Neural cell (in vitro differentiated cells): ENCODE measurements at regions not wholly inside any gene's neighbourhood (a gene's known extent, or its start where the extent isn't known, plus 50 kb on each side); places are given as distances from the start of the nearest gene placed in this dataset.

Experiments used
- H2AFZ ChIP-seq: fragments of 200-600, 300-800 bp; sonication (generic), shearing (Covaris generic); 2 replicates; pipeline ENCODE4 v1.6.0; 2014; ENCODE audit warnings: low read depth, mild to moderate bottlenecking, antibody characterized with exemption, low read length, moderate library complexity
- H3F3A ChIP-seq: fragments of 200-600 bp; shearing (Covaris generic); 2 replicates; pipeline ENCODE4 v1.6.1; 2016; ENCODE audit warnings: mild to moderate bottlenecking, moderate library complexity, mixed read lengths, antibody characterized with exemption, low read length; ENCODE audit not compliant: insufficient read depth, poor library complexity, severe bottlenecking
- H3K27ac ChIP-seq: fragments of 200-600, 300-800 bp; sonication (generic), shearing (Covaris generic); 2 replicates; pipeline ENCODE4 v1.5.1; 2014; ENCODE audit warnings: mild to moderate bottlenecking, low read length, moderate library complexity
- H3K27me3 ChIP-seq: fragments of 300-800, 200-600 bp; sonication (generic), shearing (Covaris generic); 2 replicates; pipeline ENCODE4 v1.6.0; 2014; ENCODE audit warnings: mild to moderate bottlenecking, low read depth, low read length, moderate library complexity; ENCODE audit not compliant: insufficient read depth
- H3K36me3 ChIP-seq: fragments of 300-800, 200-600 bp; sonication (generic), shearing (Covaris generic); 2 replicates; pipeline ENCODE4 v1.5.1; 2014; ENCODE audit warnings: mild to moderate bottlenecking, antibody characterized with exemption, low read length, moderate library complexity; ENCODE audit not compliant: insufficient read depth
- H3K4me2 ChIP-seq: fragments of 300-800, 200-600 bp; sonication (generic), shearing (Covaris generic); 2 replicates; pipeline ENCODE4 v1.6.0; 2014; ENCODE audit warnings: mild to moderate bottlenecking, low read length
- H3K4me3 ChIP-seq: fragments of 300-800, 200-600 bp; sonication (generic), shearing (Covaris generic); 2 replicates; pipeline ENCODE4 v1.5.1; 2014; ENCODE audit warnings: mild to moderate bottlenecking, low read length, moderate library complexity
- H3K79me2 ChIP-seq: fragments of 200-600 bp; shearing (Covaris generic); replicated peaks from 2 replicates; pipeline ENCODE4 v1.6.0; 2014; ENCODE audit warnings: mild to moderate bottlenecking, low read length, moderate library complexity; ENCODE audit not compliant: insufficient read depth
- H3K9ac ChIP-seq: fragments of 300-800, 200-600 bp; sonication (generic), shearing (Covaris generic); 2 replicates; pipeline ENCODE4 v1.6.1; 2016; ENCODE audit warnings: mild to moderate bottlenecking, low read length, mixed read lengths
- H3K9me2 ChIP-seq: fragments of 200-600 bp; shearing (Covaris generic); 2 replicates; pipeline ENCODE4 v1.6.1; 2016; ENCODE audit warnings: mild to moderate bottlenecking, low read length, mixed read lengths; ENCODE audit not compliant: insufficient read depth
- H3K9me3 ChIP-seq: fragments of 200-600, 300-800 bp; sonication (generic), shearing (Covaris generic); 2 replicates; pipeline ENCODE4 v1.6.1; 2016; ENCODE audit warnings: mild to moderate bottlenecking, mixed run types, low read length, moderate library complexity, mixed read lengths
- H4K20me1 ChIP-seq: fragments of 200-600 bp; shearing (Covaris generic); 2 replicates; pipeline ENCODE4 v1.6.1; 2016; ENCODE audit warnings: mild to moderate bottlenecking, mixed run types; ENCODE audit not compliant: insufficient read depth
- EP300 ChIP-seq: fragments of 450-650 bp; conservative IDR thresholded peaks from 2 replicates; pipeline ENCODE4 v1.6.1; 2014; ENCODE audit warnings: antibody characterized with exemption, mild to moderate bottlenecking, moderate library complexity; ENCODE audit not compliant: poor library complexity, severe bottlenecking
- EZH2 ChIP-seq: fragments of 200-600, 300-800 bp; shearing (Covaris generic), sonication (generic); IDR thresholded peaks from 2 replicates; pipeline ENCODE4 v1.6.1; 2014; ENCODE audit warnings: antibody characterized with exemption, low read length, borderline replicate concordance, mild to moderate bottlenecking; ENCODE audit not compliant: insufficient read depth, poor library complexity, severe bottlenecking
- MXI1 ChIP-seq: fragments of 450-650 bp; conservative IDR thresholded peaks from 2 replicates; pipeline ENCODE4 v1.6.1; 2014; ENCODE audit warnings: antibody characterized with exemption, mild to moderate bottlenecking; ENCODE audit not compliant: poor library complexity, severe bottlenecking
- POLR2AphosphoS5 ChIP-seq: IDR thresholded peaks from 2 replicates; pipeline ENCODE4 v1.6.1; 2012
- RAD21 ChIP-seq: fragments of 450-650 bp; conservative IDR thresholded peaks from 2 replicates; pipeline ENCODE4 v1.6.1; 2014; ENCODE audit warnings: antibody characterized with exemption, mild to moderate bottlenecking, moderate library complexity
- SMC3 ChIP-seq: fragments of 450-650 bp; conservative IDR thresholded peaks from 2 replicates; pipeline ENCODE4 v1.6.1; 2014; ENCODE audit warnings: antibody characterized with exemption, mild to moderate bottlenecking, moderate library complexity; ENCODE audit not compliant: poor library complexity
- TAF1 ChIP-seq: IDR thresholded peaks from 2 replicates; pipeline ENCODE4 v1.6.1; 2012; ENCODE audit warnings: low read depth
- TF ChIP-seq, protein P1 (sequence below): fragments of 450-650 bp; IDR thresholded peaks from 2 replicates; pipeline ENCODE4 v1.5.1; 2014; ENCODE audit warnings: antibody characterized with exemption, mild to moderate bottlenecking, moderate library complexity; ENCODE audit not compliant: poor library complexity, severe bottlenecking
- TF ChIP-seq, protein P2 (sequence below): IDR thresholded peaks from 2 replicates; pipeline ENCODE4 v1.6.1; 2012; ENCODE audit warnings: borderline replicate concordance

DNA sequence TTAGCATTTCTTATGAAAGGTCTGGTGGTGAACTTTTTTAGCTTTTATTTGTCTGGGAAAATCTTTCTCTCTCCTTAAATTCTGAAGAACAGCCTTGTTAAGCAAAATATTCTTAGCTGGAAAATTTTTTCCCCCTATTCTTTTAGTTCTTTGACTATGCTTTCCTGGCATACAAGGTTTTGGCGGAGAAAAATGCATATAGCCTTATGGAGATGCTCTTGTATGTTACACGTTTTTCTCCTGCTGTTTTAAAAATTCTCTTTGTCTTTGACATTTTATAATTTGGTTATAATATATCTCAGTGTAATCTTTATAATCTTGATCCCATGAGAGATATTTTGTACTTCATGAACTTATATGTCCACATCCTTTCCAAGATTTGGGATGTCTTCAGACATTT is 1190.4 kb upstream of the ZEB2 start:
- H2AFZ ChIP-seq, result no peak overlapping the region
- no peak overlapping the region for H3K4me2 ChIP-seq
- H3K4me3 ChIP-seq, result no peak overlapping the region
- no peaks in the 10 kb centered on the region for H3F3A ChIP-seq
- no peaks in the 10 kb centered on the region for H4K20me1 ChIP-seq
- H3K36me3 ChIP-seq, result no peaks in the 10 kb centered on the region
- H3K27me3 ChIP-seq, result no peaks in the 10 kb centered on the region
- TF ChIP-seq EP300 (no peak), TAF1 (no peak), MXI1 (no peak)
- TF ChIP-seq, protein P1, sequence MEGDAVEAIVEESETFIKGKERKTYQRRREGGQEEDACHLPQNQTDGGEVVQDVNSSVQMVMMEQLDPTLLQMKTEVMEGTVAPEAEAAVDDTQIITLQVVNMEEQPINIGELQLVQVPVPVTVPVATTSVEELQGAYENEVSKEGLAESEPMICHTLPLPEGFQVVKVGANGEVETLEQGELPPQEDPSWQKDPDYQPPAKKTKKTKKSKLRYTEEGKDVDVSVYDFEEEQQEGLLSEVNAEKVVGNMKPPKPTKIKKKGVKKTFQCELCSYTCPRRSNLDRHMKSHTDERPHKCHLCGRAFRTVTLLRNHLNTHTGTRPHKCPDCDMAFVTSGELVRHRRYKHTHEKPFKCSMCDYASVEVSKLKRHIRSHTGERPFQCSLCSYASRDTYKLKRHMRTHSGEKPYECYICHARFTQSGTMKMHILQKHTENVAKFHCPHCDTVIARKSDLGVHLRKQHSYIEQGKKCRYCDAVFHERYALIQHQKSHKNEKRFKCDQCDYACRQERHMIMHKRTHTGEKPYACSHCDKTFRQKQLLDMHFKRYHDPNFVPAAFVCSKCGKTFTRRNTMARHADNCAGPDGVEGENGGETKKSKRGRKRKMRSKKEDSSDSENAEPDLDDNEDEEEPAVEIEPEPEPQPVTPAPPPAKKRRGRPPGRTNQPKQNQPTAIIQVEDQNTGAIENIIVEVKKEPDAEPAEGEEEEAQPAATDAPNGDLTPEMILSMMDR, result no peak
- TF ChIP-seq, protein P2, sequence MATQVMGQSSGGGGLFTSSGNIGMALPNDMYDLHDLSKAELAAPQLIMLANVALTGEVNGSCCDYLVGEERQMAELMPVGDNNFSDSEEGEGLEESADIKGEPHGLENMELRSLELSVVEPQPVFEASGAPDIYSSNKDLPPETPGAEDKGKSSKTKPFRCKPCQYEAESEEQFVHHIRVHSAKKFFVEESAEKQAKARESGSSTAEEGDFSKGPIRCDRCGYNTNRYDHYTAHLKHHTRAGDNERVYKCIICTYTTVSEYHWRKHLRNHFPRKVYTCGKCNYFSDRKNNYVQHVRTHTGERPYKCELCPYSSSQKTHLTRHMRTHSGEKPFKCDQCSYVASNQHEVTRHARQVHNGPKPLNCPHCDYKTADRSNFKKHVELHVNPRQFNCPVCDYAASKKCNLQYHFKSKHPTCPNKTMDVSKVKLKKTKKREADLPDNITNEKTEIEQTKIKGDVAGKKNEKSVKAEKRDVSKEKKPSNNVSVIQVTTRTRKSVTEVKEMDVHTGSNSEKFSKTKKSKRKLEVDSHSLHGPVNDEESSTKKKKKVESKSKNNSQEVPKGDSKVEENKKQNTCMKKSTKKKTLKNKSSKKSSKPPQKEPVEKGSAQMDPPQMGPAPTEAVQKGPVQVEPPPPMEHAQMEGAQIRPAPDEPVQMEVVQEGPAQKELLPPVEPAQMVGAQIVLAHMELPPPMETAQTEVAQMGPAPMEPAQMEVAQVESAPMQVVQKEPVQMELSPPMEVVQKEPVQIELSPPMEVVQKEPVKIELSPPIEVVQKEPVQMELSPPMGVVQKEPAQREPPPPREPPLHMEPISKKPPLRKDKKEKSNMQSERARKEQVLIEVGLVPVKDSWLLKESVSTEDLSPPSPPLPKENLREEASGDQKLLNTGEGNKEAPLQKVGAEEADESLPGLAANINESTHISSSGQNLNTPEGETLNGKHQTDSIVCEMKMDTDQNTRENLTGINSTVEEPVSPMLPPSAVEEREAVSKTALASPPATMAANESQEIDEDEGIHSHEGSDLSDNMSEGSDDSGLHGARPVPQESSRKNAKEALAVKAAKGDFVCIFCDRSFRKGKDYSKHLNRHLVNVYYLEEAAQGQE, result no peak
- H3K79me2 ChIP-seq, result no peaks in the 10 kb centered on the region
- H3K9me2 ChIP-seq, result no peaks in the 10 kb centered on the region
- no peak overlapping the region for H3K9ac ChIP-seq
- H3K27ac ChIP-seq, result no peak overlapping the region
- peaks cover 7% of the 10 kb centered on the region for H3K9me3 ChIP-seq

DNA sequence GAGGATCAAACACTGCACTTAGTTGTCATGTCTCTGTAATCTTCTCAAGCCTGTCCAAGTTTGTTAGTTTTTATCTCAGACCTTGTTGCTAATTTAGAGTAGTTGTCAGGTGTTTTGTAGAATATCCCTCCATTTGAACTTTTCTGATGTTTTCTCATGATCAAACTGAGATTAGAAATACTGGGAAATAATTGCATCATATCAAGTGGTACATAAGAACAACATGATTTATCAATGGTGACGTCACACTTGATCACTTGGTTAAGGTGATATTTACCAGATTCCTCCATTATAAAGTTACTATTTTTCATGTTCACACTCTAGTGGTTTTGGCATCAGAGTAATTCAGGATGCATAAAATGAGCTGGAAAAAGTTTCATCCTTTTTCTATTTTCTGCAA is 1182.4 kb upstream of the ZEB2 start:
- TF ChIP-seq POLR2AphosphoS5, result no peak
- TF ChIP-seq MXI1, result no peak
- no peak for TF ChIP-seq RAD21
- TF ChIP-seq, protein P1, result no peak
- TF ChIP-seq TAF1, result no peak
- TF ChIP-seq SMC3, result no peak
- TF ChIP-seq EZH2, result no peak
- TF ChIP-seq EP300, result no peak
- TF ChIP-seq, protein P2, result no peak
- H2AFZ ChIP-seq, result no peak overlapping the region
- no peaks in the 10 kb centered on the region for H4K20me1 ChIP-seq
- H3K27me3 ChIP-seq, result no peaks in the 10 kb centered on the region
- no peaks in the 10 kb centered on the region for H3K36me3 ChIP-seq
- no peaks in the 10 kb centered on the region for H3K9me3 ChIP-seq
- H3K27ac ChIP-seq, result no peak overlapping the region
- no peaks in the 10 kb centered on the region for H3K79me2 ChIP-seq
- no peaks in the 10 kb centered on the region for H3F3A ChIP-seq
- no peak overlapping the region for H3K4me3 ChIP-seq
- no peak overlapping the region for H3K4me2 ChIP-seq
- no peaks in the 10 kb centered on the region for H3K9me2 ChIP-seq
- H3K9ac ChIP-seq, result no peak overlapping the region
